OCI-LY3 (cell line): ENCODE measurements at regions not wholly inside any gene's neighbourhood (a gene's known extent, or its start where the extent isn't known, plus 50 kb on each side); places are given as distances from the start of the nearest gene placed in this dataset.
"Not testable (repeated sequence)": the region's sequence is repeated elsewhere in the genome, so short reads cannot be mapped to it uniquely, and the experiment has no call there.

Source experiments
- CTCF ChIP-seq: fragments of 200-600, 300-600 bp; sonication (generic); IDR thresholded peaks from 2 replicates; pipeline ENCODE4 v1.5.1; 2014; ENCODE audit warnings: antibody characterized with exemption, low read length, low read depth
- EZH2phosphoT487 ChIP-seq: fragments of 200-600 bp; shearing (Covaris generic); IDR thresholded peaks from 2 replicates; pipeline ENCODE4 v1.6.1; 2018; ENCODE audit warnings: antibody characterized with exemption, mixed run types, low read depth

- not testable (repeated sequence) for TF ChIP-seq CTCF, EZH2phosphoT487
Measured at GRCh38 chr16:64343820-64344443, 777.9 kb downstream of the CDH11 start.
